SU-DHL-6 (cell line): ENCODE measurements at regions not wholly inside any gene's neighbourhood (a gene's known extent, or its start where the extent isn't known, plus 50 kb on each side); places are given as distances from the start of the nearest gene placed in this dataset.

Source experiments
- EZH2phosphoT487 ChIP-seq: fragments of 200-600 bp; sonication (generic), shearing (Covaris generic); conservative IDR thresholded peaks from 2 replicates; pipeline ENCODE4 v1.6.1; 2018; ENCODE audit warnings: mild to moderate bottlenecking, antibody characterized with exemption, low read length, moderate library complexity, mixed read lengths
- TF ChIP-seq, protein P1 (sequence below): fragments of 200-600 bp; sonication (generic); IDR thresholded peaks from one replicate; pipeline ENCODE4 v1.5.1; 2017; ENCODE audit warnings: antibody characterized with exemption, mild to moderate bottlenecking, low read length, moderate library complexity; ENCODE audit not compliant: insufficient read depth, poor library complexity, severe bottlenecking

DNA sequence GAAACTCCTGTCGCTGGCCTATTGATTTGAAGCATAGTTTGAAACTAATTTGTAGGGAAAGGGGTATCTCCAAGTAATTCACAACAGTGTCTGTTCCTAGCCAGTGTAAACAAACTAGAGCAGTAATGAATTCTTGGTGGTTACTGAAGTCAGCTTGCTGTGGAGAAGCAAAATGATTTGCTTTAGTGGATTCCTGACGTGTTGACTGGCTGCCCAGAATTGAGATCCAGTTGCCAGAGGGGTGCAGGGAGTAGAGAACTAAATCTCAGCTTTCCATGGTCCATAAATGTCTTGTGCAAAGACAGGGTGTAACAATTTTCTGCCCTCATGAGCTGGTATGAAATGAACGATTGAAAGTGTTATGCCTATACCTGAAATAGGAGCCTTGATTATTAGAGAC is 382.5 kb upstream of the KIRREL3 start:
- TF ChIP-seq, protein P1, sequence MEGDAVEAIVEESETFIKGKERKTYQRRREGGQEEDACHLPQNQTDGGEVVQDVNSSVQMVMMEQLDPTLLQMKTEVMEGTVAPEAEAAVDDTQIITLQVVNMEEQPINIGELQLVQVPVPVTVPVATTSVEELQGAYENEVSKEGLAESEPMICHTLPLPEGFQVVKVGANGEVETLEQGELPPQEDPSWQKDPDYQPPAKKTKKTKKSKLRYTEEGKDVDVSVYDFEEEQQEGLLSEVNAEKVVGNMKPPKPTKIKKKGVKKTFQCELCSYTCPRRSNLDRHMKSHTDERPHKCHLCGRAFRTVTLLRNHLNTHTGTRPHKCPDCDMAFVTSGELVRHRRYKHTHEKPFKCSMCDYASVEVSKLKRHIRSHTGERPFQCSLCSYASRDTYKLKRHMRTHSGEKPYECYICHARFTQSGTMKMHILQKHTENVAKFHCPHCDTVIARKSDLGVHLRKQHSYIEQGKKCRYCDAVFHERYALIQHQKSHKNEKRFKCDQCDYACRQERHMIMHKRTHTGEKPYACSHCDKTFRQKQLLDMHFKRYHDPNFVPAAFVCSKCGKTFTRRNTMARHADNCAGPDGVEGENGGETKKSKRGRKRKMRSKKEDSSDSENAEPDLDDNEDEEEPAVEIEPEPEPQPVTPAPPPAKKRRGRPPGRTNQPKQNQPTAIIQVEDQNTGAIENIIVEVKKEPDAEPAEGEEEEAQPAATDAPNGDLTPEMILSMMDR = no peak
- TF ChIP-seq EZH2phosphoT487 = no peak
